HCT116 (cell line): ENCODE measurements at regions not wholly inside any gene's neighbourhood (a gene's known extent, or its start where the extent isn't known, plus 50 kb on each side); places are given as distances from the start of the nearest gene placed in this dataset.

ENCODE experiments used
- ATAC-seq: fragments of 200-7000 bp; cut with Tn5 transposase; 2 replicates; pipeline ENCODE4 v1.9.1; 2020; ENCODE audit warnings: mild to moderate bottlenecking, moderate library complexity
- BruUV-seq: library from RNA; stranded (reverse); fragments of 400-500 nt; replicated peaks from 2 replicates; lab custom pipeline; 2021; lab: Mats Ljungman, UMichigan
- CTCF ChIA-PET: fragments of 300-600 bp; sonication (Branson Sonifier 250); formaldehyde crosslinking; loops from one replicate; lab custom pipeline; 2021; ENCODE audit warnings: antibody characterized with exemption; lab: Charles Lee
- POLR2A ChIA-PET: fragments of 300-600, 350-600 bp; sonication (Branson Sonifier 250); formaldehyde crosslinking; loops from one replicate; lab custom pipeline; 2021; ENCODE audit warnings: antibody characterized with exemption; lab: Charles Lee
- RAD21 ChIA-PET, 2 experiments: fragments of 300-600 bp; sonication (Branson Sonifier 250); formaldehyde crosslinking; loops; one replicate each; lab custom pipeline; 2023; ENCODE audit warnings: low total read pairs in 2 of 2; ENCODE audit not compliant: uncharacterized antibody in 2 of 2, unreplicated experiment in 2 of 2, low non-redundant PET in 1 of 2; lab: Charles Lee
- DNase-seq: peaks from one replicate; pipeline ENCODE4 v3.0.0-alpha.2; 2010; ENCODE audit warnings: low read depth, low spot score
- H2AFZ ChIP-seq: fragments of 200-600 bp; shearing (Covaris generic), sonication (generic); 2 replicates; pipeline ENCODE4 v1.6.1; 2017; ENCODE audit warnings: low read depth, mixed run types, mixed read lengths, antibody characterized with exemption, low read length; ENCODE audit not compliant: poor library complexity, severe bottlenecking
- H3K27ac ChIP-seq: 2 replicates; pipeline ENCODE4 v1.5.1; 2012; ENCODE audit warnings: low read depth, low read length
- H3K27me3 ChIP-seq: fragments of 200-600 bp; sonication (generic); 2 replicates; pipeline ENCODE4 v1.6.1; 2016; ENCODE audit warnings: mixed run types, low read length, mixed read lengths; ENCODE audit not compliant: insufficient read depth
- H3K36me3 ChIP-seq, 2 experiments: fragments of 200-500 bp in 1 of 2; fragments of 200-600 bp in 1 of 2; sonication (Bioruptor generic) in 1 of 2; sonication (generic) in 1 of 2; 2 replicates each; pipeline versions ENCODE4 v1.5.1 to v1.6.1; 2014 to 2016; ENCODE audit warnings: low read length in 2 of 2, inconsistent platforms in 1 of 2, mixed read lengths in 1 of 2, mixed run types in 1 of 2; ENCODE audit not compliant: insufficient read depth in 2 of 2, control insufficient read depth in 1 of 2
- H3K4me1 ChIP-seq, 2 experiments: fragments of 200-600 bp in 1 of 2; sonication (generic) in 1 of 2; 2 replicates each; pipeline versions ENCODE4 v1.5.1 to v1.6.1; 2012 to 2017; ENCODE audit warnings: low read length in 2 of 2, inconsistent platforms in 1 of 2, mild to moderate bottlenecking in 1 of 2, mixed read lengths in 1 of 2, mixed run types in 1 of 2, moderate library complexity in 1 of 2; ENCODE audit not compliant: insufficient read depth in 2 of 2, control insufficient read depth in 1 of 2
- H3K4me2 ChIP-seq: fragments of 200-600 bp; sonication (generic); 2 replicates; pipeline ENCODE4 v1.6.1; 2017; ENCODE audit warnings: mixed run types, low read length, mixed read lengths
- H3K4me3 ChIP-seq, 2 experiments: fragments of 200-600 bp in 1 of 2; sonication (generic) in 1 of 2; replicated peaks in 1 of 2; 2 replicates each; pipeline ENCODE4 v1.5.1; 2011 to 2016; ENCODE audit warnings: low read length in 2 of 2, control low read depth in 1 of 2, low read depth in 1 of 2, mild to moderate bottlenecking in 1 of 2, mixed read lengths in 1 of 2, mixed run types in 1 of 2
- H3K79me2 ChIP-seq: fragments of 200-600 bp; sonication (generic); 2 replicates; pipeline ENCODE4 v1.6.1; 2017; ENCODE audit warnings: mild to moderate bottlenecking, mixed run types, low read length, moderate library complexity, mixed read lengths; ENCODE audit not compliant: insufficient read depth
- H3K9ac ChIP-seq: fragments of 200-600 bp; sonication (generic); 2 replicates; pipeline ENCODE4 v1.6.1; 2016; ENCODE audit warnings: low read length, mixed read lengths
- H3K9me2 ChIP-seq: fragments of 200-600 bp; sonication (generic), shearing (Covaris generic); 2 replicates; pipeline ENCODE4 v1.6.1; 2017; ENCODE audit warnings: mixed run types, mild to moderate bottlenecking, moderate library complexity; ENCODE audit not compliant: insufficient read depth
- H3K9me3 ChIP-seq, 2 experiments: fragments of 200-500 bp in 1 of 2; fragments of 200-600 bp in 1 of 2; sonication (Bioruptor generic) in 1 of 2; sonication (generic) in 1 of 2; 2 replicates each; pipeline ENCODE4 v1.6.1; 2014 to 2017; ENCODE audit warnings: low read length in 2 of 2, mixed read lengths in 2 of 2, inconsistent platforms in 1 of 2, low read depth in 1 of 2, mild to moderate bottlenecking in 1 of 2, mixed run types in 1 of 2, moderate library complexity in 1 of 2; ENCODE audit not compliant: control insufficient read depth in 1 of 2, insufficient read depth in 1 of 2
- H4K20me1 ChIP-seq: fragments of 200-600 bp; sonication (generic), shearing (Covaris generic); 2 replicates; pipeline ENCODE4 v1.6.1; 2017; ENCODE audit warnings: mixed run types, mild to moderate bottlenecking, moderate library complexity; ENCODE audit not compliant: insufficient read depth
- CEBPB ChIP-seq: IDR thresholded peaks from 2 replicates; pipeline ENCODE4 v1.6.1; 2012; ENCODE audit warnings: low read depth
- CTCF ChIP-seq, 3 experiments: fragments of 200-600 bp in 1 of 3; sonication (generic) in 1 of 3; IDR thresholded peaks in 2 of 3; conservative IDR thresholded peaks in 1 of 3; 2 replicates each; pipeline ENCODE4 v1.5.1; 2012 to 2017; ENCODE audit warnings: low read depth in 2 of 3, low read length in 2 of 3, antibody characterized with exemption in 1 of 3, borderline replicate concordance in 1 of 3, control low read depth in 1 of 3, mild to moderate bottlenecking in 1 of 3, mixed read lengths in 1 of 3, mixed run types in 1 of 3, moderate library complexity in 1 of 3; ENCODE audit not compliant: insufficient read depth in 1 of 3
- EGR1 ChIP-seq: IDR thresholded peaks from 2 replicates; pipeline ENCODE4 v1.6.1; 2012; ENCODE audit warnings: low read depth
- ELF1 ChIP-seq: IDR thresholded peaks from 2 replicates; pipeline ENCODE4 v1.6.1; 2012; ENCODE audit warnings: low read depth, borderline replicate concordance
- EZH2 ChIP-seq: fragments of 200-600 bp; sonication (generic); IDR thresholded peaks from 2 replicates; pipeline ENCODE4 v1.6.1; 2017; ENCODE audit warnings: antibody characterized with exemption, mixed run types
- FOSL1 ChIP-seq: IDR thresholded peaks from 2 replicates; pipeline ENCODE4 v1.6.1; 2012; ENCODE audit warnings: low read depth
- JUND ChIP-seq: IDR thresholded peaks from 2 replicates; pipeline ENCODE4 v1.6.1; 2012
- MAX ChIP-seq: IDR thresholded peaks from 2 replicates; pipeline ENCODE4 v1.6.1; 2012
- POLR2A ChIP-seq: IDR thresholded peaks from 2 replicates; pipeline ENCODE4 v1.7.0; 2011; ENCODE audit warnings: borderline replicate concordance; ENCODE audit not compliant: insufficient read depth, insufficient read length; ENCODE audit errors: extremely low read depth
- POLR2AphosphoS5 ChIP-seq: IDR thresholded peaks from 2 replicates; pipeline ENCODE4 v1.6.1; 2011; ENCODE audit warnings: mild to moderate bottlenecking, low read depth, low read length, moderate library complexity
- REST ChIP-seq: IDR thresholded peaks from 2 replicates; pipeline ENCODE4 v1.6.1; 2012; ENCODE audit warnings: low read depth
- SIN3A ChIP-seq: IDR thresholded peaks from 2 replicates; pipeline ENCODE4 v1.6.1; 2012; ENCODE audit warnings: low read depth
- SP1 ChIP-seq: IDR thresholded peaks from 2 replicates; pipeline ENCODE4 v1.6.1; 2012; ENCODE audit warnings: low read depth
- SRF ChIP-seq: IDR thresholded peaks from 2 replicates; pipeline ENCODE4 v1.6.1; 2012; ENCODE audit warnings: low read depth
- YY1 ChIP-seq: IDR thresholded peaks from 2 replicates; pipeline ENCODE4 v1.6.1; 2011; ENCODE audit warnings: low read length, low read depth, moderate library complexity, mild to moderate bottlenecking; ENCODE audit not compliant: insufficient replicate concordance; ENCODE audit errors: extremely low read depth
- ZBTB33 ChIP-seq: IDR thresholded peaks from 2 replicates; pipeline ENCODE4 v1.6.1; 2011; ENCODE audit warnings: mild to moderate bottlenecking, low read length, moderate library complexity; ENCODE audit not compliant: insufficient replicate concordance; ENCODE audit errors: extremely low read depth
- ZFX ChIP-seq: fragments of 450-650 bp; IDR thresholded peaks from 2 replicates; pipeline ENCODE4 v1.6.1; 2017
- intact Hi-C: fragments of 100-400 bp; cut with micrococcal nuclease; formaldehyde crosslinking; loops from 2 replicates; pipeline ENCODE4 v1.10.0; 2022

- no peak for TF ChIP-seq ZBTB33
- TF ChIP-seq SP1, result no peak
These were observed 87.1 kb upstream of the SALL4 start (continued) for GRCh38 chr20:51889466-51889865.

- ATAC-seq, result no peak
- intact Hi-C loops, result no loop called here
- Histone ChIP-seq H4K20me1 (no peaks in the 10 kb centered on the region), H3K27me3 (no peaks in the 10 kb centered on the region), H3K4me3 (no peak overlapping the region), H3K27ac (no peak overlapping the region), H2AFZ (no peak overlapping the region), H3K9me3 (no peaks in the 10 kb centered on the region), H3K4me1 (no peaks in the 10 kb centered on the region), H3K36me3 (no peaks in the 10 kb centered on the region), H3K79me2 (no peaks in the 10 kb centered on the region), H3K9me2 (no peaks in the 10 kb centered on the region), H3K9ac (no peak overlapping the region), H3K4me2 (no peak overlapping the region)
- RAD21 ChIA-PET, result no interaction called here
- no TSS peak for BruUV-seq
- POLR2A ChIA-PET, result no interaction called here
- CTCF ChIA-PET, result no interaction called here
- no peak for DNase-seq
- no peak for TF ChIP-seq YY1
- no peak for TF ChIP-seq CEBPB
- no peak for TF ChIP-seq ZBTB33
- no peak for TF ChIP-seq JUND
- no peak for TF ChIP-seq POLR2AphosphoS5
- no peak for TF ChIP-seq EGR1
- no peak for TF ChIP-seq ZFX
- TF ChIP-seq SIN3A, result no peak
- TF ChIP-seq CTCF (IDR thresholded peaks at IDR 0.05 in 2 of 3, conservative IDR thresholded peaks at IDR 0.05 in 1 of 3; ENCODE audit: borderline replicate concordance in 1 of 3, insufficient read depth in 1 of 3, low read depth in 2 of 3, low read length in 2 of 3), result no peak
- TF ChIP-seq MAX, result no peak
- no peak for TF ChIP-seq POLR2A
- TF ChIP-seq SRF, result no peak
- TF ChIP-seq ELF1, result no peak
- no peak for TF ChIP-seq FOSL1
- TF ChIP-seq REST, result no peak
- TF ChIP-seq EZH2, result no peak
- no peak for TF ChIP-seq SP1
These were observed 86.0 kb upstream of the SALL4 start for GRCh38 chr20:51888291-51888690.
